ENCODE measurements at regions not wholly inside any gene's neighbourhood (a gene's known extent, or its start where the extent isn't known, plus 50 kb on each side); places are given as distances from the start of the nearest gene placed in this dataset.

DNA sequence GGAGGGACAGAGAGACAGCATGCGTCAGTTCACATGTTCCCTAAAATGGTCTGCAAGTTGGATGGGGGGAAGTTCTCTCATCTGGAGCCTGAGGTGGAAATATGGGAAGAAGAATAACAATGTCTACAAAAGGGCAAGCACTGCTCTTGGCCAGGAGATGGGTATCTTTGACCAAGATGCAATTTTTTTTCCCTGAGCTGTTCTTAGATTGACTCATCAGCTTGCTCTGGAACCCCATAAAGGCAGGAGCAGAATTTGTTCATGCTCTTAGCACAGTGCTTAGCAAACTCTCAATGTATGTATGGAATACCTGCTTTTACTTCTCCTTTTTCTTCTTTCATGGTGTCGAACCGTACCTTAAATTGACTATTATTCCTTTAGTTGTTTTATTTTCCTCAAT is 90.5 kb upstream of the ZNF827 start:
- TF ChIP-seq, protein P1, sequence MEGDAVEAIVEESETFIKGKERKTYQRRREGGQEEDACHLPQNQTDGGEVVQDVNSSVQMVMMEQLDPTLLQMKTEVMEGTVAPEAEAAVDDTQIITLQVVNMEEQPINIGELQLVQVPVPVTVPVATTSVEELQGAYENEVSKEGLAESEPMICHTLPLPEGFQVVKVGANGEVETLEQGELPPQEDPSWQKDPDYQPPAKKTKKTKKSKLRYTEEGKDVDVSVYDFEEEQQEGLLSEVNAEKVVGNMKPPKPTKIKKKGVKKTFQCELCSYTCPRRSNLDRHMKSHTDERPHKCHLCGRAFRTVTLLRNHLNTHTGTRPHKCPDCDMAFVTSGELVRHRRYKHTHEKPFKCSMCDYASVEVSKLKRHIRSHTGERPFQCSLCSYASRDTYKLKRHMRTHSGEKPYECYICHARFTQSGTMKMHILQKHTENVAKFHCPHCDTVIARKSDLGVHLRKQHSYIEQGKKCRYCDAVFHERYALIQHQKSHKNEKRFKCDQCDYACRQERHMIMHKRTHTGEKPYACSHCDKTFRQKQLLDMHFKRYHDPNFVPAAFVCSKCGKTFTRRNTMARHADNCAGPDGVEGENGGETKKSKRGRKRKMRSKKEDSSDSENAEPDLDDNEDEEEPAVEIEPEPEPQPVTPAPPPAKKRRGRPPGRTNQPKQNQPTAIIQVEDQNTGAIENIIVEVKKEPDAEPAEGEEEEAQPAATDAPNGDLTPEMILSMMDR (IDR thresholded peaks at IDR 0.05), result no peak
- no peak for TF ChIP-seq POLR2A (IDR thresholded peaks at IDR 0.05)
